ENCODE measurements at regions not wholly inside any gene's neighbourhood (a gene's known extent, or its start where the extent isn't known, plus 50 kb on each side); places are given as distances from the start of the nearest gene placed in this dataset.

DNA sequence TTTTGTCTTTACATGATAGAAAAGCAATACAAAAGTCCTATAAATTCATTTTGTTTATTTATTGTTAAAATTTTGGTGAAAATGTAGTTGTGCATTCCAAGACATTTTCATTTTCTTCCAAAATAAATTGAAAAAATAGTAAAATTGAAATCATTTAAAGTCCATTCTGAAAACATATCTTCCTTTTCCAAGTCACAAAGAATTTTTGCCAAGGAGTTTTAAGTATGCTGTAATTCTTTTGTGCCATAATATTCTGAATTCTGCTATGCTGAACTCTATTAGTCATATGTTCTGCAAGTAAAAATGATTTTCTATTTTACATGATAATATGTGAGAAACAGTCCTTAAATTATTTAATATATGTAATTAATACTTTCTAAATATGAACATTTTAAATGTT is 879.6 kb upstream of the SLC10A2 start:
- intact Hi-C loops (cut with micrococcal nuclease) (no loop called here), in situ Hi-C loops (cut with MboI; ENCODE audit: low sequenced_read_pairs) (no loop called here), dilution Hi-C loops (cut with HindIII; ENCODE audit: low sequenced_read_pairs, unreplicated experiment) (no loop called here)
- Histone ChIP-seq H4K8ac (ENCODE audit: low read depth in 2 of 2, low read length in 2 of 2) (no peak overlapping the region), H3K18ac (ENCODE audit: low read depth, low read length) (no peak overlapping the region), H2AFZ (replicated peaks; ENCODE audit: low read length, poor library complexity) (no peak overlapping the region), H3K4me1 (ENCODE audit: control insufficient read depth, insufficient read depth, low read length) (no peaks in the 10 kb centered on the region), H3K23ac (ENCODE audit: low read depth, low read length) (no peak overlapping the region), H3K9me1 (ENCODE audit: insufficient read depth, low read length) (no peaks in the 10 kb centered on the region), H3K14ac (replicated peaks; ENCODE audit: low read depth, low read length) (no peak overlapping the region), H4K5ac (ENCODE audit: low read depth, low read length) (no peak overlapping the region), H2AK5ac (ENCODE audit: low read depth, low read length) (no peak overlapping the region), H3K56ac (ENCODE audit: extremely low read depth, insufficient read depth, low read length) (no peak overlapping the region), H3K36me3 (ENCODE audit: control insufficient read depth, insufficient read depth, low read length) (no peaks in the 10 kb centered on the region), H3K27ac (ENCODE audit: insufficient read depth, low read length) (no peak overlapping the region), H3K4ac (ENCODE audit: low read depth, low read length) (no peak overlapping the region), H3K4me3 (ENCODE audit: insufficient read depth, low read depth, low read length) (no peak overlapping the region), H2BK120ac (ENCODE audit: low read depth, low read length) (no peak overlapping the region), H3K9ac (ENCODE audit: low read depth, low read length) (no peak overlapping the region), H4K20me1 (ENCODE audit: insufficient read depth, low read length) (no peaks in the 10 kb centered on the region), H2BK5ac (ENCODE audit: low read depth, low read length, poor library complexity, severe bottlenecking) (no peak overlapping the region), H3K27me3 (ENCODE audit: control insufficient read depth, insufficient read depth, low read length) (no peaks in the 10 kb centered on the region), H3K4me2 (ENCODE audit: low read depth, low read length) (no peak overlapping the region), H3K9me3 (ENCODE audit: control insufficient read depth, insufficient read depth, low read length) (no peaks in the 10 kb centered on the region; the same call in 1 of the 2 replicates), H2BK20ac (ENCODE audit: low read depth, low read length) (no peak overlapping the region), H4K91ac (ENCODE audit: insufficient read depth, low read depth, low read length) (no peak overlapping the region), H2AK9ac (replicated peaks; ENCODE audit: low read depth, low read length, poor library complexity) (no peak overlapping the region), H2BK15ac (ENCODE audit: low read depth, low read length) (no peak overlapping the region), H3K79me1 (ENCODE audit: low read depth in 1 of 2, low read length in 2 of 2) (no peaks in the 10 kb centered on the region)
- CTCF ChIA-PET, result no interaction called here
- no peak for ATAC-seq (ENCODE audit: low read depth)
- TF ChIP-seq FOS (IDR thresholded peaks at IDR 0.05; ENCODE audit: low read depth, low read length), result no peak
- BruUV-seq (replicated peaks), result no TSS peak
- POLR2A ChIA-PET (ENCODE audit: unreplicated experiment), result no interaction called here
- no peak for DNase-seq

Data from IMR-90 (cell line).